ENCODE measurements at regions not wholly inside any gene's neighbourhood (a gene's known extent, or its start where the extent isn't known, plus 50 kb on each side); places are given as distances from the start of the nearest gene placed in this dataset.

DNA sequence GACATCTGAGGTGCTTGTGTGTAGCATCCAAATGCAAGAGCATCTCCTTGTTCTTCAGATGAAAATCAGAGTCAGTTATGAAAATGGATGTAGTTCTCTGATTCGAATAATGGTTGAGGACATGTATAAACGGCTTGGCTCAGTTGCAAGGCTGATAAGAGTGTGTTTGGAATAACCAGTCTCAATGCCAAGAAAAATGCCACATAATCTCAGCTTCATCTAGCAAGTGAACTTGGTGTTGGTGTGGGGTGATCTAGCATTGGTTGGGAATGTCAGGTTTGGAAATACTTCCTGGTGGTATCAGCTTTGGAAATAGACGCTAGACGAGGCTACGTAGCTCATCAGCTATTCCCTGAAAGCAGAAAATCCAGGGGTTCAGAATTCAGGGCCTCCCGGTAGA is 362.0 kb downstream of the FGF9 start:
- TF ChIP-seq POLR2A (IDR thresholded peaks at IDR 0.05), result no peak
- TF ChIP-seq, protein P1, sequence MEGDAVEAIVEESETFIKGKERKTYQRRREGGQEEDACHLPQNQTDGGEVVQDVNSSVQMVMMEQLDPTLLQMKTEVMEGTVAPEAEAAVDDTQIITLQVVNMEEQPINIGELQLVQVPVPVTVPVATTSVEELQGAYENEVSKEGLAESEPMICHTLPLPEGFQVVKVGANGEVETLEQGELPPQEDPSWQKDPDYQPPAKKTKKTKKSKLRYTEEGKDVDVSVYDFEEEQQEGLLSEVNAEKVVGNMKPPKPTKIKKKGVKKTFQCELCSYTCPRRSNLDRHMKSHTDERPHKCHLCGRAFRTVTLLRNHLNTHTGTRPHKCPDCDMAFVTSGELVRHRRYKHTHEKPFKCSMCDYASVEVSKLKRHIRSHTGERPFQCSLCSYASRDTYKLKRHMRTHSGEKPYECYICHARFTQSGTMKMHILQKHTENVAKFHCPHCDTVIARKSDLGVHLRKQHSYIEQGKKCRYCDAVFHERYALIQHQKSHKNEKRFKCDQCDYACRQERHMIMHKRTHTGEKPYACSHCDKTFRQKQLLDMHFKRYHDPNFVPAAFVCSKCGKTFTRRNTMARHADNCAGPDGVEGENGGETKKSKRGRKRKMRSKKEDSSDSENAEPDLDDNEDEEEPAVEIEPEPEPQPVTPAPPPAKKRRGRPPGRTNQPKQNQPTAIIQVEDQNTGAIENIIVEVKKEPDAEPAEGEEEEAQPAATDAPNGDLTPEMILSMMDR (IDR thresholded peaks at IDR 0.05), result no peak
